Myocyte (in vitro differentiated cells): ENCODE measurements at regions not wholly inside any gene's neighbourhood (a gene's known extent, or its start where the extent isn't known, plus 50 kb on each side); places are given as distances from the start of the nearest gene placed in this dataset.

Experiments used
- DNase-seq: peaks from one replicate; pipeline ENCODE4 v3.0.0-alpha.2; 2012; ENCODE audit warnings: low read depth

DNA sequence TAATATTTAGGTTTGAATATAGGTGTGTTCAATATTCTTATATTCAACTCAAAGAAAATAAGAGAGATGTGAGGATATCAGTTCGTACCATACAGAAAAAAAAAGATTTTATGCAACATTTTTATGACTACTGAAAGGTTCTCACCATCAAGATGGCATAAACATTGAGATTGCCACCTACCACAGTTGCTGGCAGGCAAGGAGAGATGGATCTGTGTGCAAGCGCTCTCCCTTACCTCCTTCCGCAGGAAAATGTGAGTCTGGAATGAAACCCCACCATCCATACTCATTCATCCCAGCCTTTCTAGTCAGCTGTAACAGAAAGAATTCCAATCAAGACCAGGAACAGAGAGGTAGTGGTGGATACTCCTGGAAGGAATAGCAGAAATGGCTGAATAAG, 376.9 kb downstream of the PPP3CA start:
- no peak for DNase-seq

DNA sequence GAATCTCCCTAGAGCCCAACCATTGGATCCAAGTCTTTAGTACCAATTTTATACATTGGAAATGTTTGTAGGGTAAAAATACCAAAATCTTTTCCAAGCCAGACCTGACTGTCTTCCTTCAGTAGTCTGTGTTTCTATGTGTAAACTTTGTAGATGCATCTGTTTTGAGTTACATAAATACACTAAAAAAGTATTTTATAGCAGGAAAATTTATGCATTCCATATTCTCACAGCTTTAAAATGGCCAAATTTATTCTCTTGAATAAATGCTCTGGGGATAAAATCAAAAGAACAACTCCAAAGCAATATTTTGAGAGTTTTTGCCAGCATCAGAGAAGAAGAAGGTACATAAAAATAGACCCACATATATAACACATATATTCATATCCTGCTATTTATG, 377.4 kb downstream of the PPP3CA start:
- no peak for DNase-seq

DNA sequence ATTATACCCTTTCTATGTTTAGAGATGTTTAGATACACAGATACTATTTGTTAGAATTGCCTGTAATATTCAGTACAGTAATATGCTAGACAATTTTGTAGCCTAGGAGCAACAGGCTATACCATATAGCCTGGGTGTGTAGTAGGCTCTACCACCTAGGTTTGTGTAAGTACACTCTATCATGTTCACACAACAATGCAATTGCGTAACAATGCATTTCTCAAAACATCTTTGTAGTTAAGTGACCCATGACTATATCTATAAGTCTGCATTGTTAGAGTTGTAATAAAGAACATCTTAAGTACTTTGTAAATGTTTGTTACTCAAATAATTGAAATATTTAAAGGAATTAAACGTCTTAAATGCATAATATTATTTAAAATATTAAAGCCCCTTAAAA, 379.3 kb downstream of the PPP3CA start:
- no peak for DNase-seq

DNA sequence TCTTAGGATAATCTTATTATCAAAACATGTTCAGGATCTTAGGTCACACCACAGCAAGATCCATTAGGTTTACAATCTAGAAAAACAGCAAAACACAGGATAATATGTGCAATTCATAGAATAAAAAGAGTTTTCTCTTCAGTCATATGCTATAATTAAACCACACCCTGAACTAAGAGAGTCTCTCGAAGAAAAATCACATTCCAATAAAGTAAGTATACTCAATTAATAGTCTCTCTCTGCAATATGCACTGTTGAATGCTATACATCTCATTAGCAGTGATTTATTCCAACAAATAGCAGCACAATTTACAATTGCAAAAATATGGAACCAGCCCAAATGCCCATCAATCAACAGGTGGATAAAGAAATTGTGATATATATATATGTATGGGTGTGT, 383.7 kb downstream of the PPP3CA start:
- DNase-seq = no peak

DNA sequence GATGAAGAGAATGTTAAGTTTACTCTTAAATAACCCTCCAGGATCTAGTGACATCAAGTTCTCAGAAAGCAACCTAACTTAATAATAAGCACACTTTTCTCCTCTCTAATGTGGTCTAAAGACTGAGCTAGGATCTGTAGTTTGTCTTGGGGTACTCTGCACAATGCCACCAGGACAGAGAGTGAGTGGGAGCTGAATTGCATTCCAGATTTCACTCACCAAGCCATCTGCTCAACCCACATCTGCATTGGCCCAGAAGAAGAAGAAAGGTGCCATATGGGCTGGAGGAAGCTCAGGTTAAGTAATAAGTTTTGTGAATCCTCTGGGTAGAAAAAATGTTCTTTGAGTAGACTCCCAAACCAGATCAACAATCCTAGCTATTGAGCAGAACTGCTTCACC, 384.6 kb downstream of the PPP3CA start:
- no peak for DNase-seq

DNA sequence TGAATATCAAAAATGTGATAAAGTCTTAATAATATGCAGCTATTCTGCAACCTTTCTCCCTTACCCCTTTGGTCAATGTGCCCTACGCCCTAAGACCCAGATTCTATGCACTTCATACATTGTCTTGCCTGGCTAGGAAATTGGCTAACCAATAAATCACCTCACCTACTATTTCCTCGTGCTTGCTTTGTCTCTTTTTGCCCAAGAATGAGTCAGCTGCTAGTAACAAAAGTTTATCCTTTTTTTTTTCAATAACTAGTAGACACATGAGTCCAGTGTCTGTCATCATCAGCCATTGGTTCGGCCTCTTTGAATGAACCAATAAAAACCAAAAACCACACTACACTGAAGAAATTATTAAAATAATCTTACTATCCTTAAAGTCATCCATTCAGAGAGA, 387.1 kb downstream of the PPP3CA start:
- no peak for DNase-seq

DNA sequence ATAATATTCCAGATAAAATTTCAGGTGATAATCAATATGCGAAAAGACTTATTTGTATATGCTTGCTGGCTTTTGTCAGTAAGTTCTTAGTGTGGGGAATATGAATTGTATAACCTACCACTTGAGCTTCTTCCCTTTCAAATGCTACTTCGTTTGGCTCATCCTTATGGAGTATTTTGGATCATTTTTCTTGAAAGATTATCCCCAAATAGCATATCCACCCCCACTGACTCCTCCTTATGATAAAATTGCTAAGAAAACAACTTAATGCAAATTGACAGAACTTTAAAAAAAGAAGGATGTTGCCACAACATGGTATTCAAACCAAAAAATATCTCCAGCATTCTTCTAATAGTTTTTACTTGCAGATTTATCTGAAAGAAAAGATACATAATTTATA, 393.3 kb downstream of the PPP3CA start:
- DNase-seq = no peak

DNA sequence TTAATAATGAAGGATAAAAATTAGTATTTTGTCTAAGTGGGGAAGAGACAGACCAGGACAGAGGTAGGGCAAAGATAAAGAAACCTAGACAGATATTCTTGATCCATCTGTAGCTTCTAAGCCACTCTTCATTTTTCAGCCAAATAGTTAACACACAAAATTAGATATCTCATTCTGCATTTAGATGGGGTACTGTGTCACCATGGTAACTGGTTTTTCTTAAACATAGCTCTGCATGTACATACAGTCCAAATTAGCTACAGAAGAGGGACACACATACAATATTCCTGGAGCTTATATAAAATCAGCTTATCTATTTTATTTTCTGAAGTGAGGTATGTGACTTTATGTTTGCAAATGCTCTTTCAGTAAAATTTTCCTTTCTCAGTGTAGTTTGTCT, 393.7 kb downstream of the PPP3CA start:
- no peak for DNase-seq

DNA sequence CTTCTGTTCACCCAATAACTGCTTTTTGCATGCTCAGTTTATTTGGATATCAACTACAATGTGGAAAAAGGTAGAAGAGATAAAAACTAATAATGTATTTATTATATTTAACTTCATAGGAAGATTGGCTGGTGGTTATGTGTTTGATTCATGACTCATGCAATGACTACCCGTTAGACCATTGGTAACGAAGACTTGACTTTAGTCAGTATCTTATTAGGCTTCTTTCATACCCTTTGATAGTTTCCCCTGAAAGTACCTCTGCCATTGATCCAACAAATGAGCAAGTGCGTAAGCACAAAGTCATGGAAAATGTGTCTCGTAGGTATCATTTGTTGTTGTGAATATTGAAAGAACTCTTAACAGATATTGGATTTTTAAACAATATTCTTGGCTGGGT, 394.7 kb downstream of the PPP3CA start:
- DNase-seq = no peak

DNA sequence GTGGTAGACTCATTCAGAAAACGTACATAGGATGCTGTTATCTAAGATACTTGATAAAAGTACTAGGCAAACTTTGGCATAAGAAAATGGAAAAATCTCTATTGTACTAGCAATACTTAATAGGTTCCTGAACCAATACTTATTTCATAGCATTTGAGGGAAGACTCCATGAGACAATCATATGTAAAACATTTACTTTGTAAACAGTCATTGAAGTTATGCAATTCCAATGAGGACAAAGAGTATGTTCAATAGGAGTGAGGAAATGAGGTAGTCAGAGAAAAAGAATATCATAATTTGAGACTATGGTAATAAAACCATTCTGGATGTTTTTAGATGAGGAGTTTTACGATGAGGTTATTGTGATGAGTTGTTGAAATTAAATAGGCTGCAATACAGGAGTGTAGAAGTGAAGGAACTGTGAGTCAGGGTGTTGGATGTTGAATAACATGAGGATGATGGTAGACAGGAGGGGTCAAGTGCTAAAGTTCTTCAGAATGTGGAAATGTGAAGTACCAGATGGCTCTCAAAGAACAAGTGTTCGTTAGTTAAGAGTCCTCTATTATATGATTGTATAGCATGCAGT, 397.9 kb downstream of the PPP3CA start:
- no peak for DNase-seq

DNA sequence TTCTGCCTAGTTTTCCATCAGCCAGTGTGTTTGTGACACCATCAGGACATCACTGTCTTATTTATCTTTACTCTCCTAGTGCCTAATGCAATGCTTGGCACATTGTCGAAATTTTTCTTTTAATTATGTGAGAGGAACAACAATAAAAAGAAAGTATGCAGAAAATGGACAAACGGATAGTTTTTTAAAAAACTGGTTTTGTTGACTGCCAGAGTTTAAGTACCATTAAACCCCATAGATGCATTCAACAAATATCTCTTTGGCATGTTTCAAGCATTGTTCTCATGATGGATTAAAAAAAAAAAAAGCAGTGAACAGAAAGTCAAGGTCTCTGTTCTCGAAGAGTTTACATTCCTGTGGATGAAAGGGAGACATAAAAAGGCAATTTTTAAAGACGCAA, 398.4 kb downstream of the PPP3CA start:
- DNase-seq = no peak

DNA sequence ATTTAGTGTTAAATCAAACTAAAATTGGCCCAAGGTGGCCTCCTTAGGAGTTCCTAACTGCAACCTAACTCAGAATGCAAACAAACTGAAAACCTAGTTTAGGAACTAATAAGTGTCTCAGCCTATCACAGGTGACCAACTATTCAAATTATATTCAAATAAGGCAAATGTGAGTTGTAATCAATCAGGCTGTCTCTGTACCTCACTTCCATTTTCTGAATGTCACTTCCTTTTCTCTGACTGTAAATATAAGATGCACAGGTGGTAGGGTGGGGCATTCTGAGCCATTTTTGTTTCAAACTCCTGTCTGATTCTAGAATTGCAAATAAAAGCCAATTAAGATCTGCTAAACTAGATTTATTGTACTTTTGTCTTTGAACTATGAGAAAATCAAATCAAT, 401.5 kb downstream of the PPP3CA start:
- DNase-seq = no peak

DNA sequence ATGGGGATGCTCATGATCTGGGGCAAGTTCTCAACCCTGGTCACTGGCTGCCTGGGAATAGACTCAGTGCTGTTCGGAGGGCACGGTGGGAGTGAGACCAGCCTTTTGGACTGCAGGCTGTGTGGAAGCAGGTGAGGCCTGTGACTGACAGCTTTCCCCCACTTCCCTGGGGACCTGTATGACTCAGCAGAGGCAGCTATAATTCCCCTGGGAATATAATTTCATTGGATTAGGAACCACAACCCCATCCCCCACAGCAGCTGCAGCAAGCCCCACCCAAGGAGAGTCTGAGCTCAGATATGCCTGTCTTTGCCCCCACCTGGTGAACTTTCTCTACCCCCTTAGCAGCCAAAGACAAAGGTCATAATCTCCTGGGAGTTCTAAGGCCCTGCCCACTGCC, 408.6 kb downstream of the PPP3CA start:
- DNase-seq = no peak

DNA sequence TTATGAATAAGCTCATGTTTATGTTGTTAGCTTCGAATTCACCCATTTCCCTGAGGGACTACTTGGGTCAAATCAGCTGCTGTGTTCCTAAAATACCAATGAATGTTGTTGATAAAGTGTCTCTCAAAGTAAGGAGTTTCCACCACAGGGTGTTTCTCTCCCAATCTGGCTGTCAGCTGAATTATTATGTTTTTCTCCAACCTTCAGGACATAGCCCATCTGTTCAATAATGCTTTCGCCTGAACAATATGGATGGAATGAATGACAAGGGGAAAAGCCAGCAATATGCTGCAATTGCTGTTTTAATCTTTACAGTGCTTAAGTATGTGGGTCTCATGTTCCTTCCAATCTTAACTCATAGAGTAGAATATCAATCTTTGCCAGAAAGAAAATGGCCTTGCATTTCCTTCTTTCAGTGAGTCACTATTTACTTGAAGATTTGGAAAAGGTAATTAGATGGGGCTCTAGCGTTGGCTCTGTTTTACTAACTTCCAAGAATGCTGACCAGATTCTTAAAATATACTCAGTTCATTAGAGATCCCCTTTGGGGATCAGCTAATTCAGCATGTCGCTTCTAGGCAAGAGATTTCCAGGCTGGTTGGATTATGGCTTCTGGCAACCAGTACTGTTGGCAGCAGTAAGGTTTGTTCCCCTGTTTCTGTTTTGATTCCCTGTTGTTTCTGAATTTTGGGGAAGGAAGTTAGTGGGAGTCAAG, 410.5 kb downstream of the PPP3CA start:
- DNase-seq = no peak

DNA sequence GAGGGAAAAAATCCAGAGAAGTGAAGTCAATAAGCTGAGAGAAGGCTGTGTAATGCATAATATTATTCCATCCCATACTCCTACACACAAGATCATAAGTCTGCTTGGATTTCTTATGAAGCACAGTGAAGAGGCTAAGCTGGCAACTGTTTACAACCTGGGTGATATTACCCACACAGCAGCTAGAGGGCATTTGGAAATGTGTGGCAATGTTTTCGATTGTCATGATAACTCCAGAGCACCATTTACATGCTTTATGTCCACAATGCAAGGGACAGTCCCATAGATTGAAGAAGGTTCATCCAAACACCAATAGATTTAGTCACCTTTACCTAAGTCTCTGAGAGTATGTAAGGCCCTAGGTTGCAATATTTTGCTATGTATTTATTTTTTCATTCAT, 412.2 kb downstream of the PPP3CA start:
- peak; percentile 23 for DNase-seq

DNA sequence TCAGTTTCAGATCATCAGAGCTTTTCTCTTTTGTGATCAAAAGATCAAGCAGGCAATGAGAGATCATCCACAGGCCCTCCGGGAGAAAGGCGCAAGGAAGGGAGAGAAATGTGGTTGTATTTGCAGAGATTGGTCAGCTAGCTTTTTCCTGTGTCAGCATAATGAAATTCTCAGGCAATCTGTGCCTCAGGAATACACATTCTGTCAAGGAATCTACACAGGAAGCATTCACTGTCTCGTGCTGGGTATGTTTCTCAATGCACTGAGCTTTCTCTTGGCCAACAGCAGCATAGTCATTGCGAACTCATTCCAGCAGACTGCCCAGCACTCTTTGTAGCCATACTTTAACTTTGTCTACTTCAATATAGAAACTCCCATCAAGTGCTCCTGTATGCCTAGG, 413.7 kb downstream of the PPP3CA start:
- no peak for DNase-seq

DNA sequence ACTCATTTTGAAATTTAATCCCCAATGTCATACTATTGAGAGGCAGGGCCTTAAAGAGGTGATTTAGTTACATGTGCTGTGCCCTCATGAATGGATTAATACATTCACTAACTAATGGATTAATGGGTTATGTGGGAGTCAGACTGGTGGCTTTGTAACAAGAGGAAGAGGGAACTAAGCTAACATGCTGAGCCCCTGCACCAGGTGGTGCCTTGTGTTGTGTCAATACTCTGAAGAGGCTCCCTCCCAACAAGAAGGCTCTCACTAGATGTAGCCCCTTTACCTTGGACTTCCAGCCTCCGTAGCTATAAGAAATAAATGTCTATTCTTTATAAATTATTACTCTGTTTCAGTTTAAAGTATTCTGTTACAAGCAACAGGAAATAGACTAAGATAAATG, 411.9 kb upstream of the EMCN start:
- no peak for DNase-seq

DNA sequence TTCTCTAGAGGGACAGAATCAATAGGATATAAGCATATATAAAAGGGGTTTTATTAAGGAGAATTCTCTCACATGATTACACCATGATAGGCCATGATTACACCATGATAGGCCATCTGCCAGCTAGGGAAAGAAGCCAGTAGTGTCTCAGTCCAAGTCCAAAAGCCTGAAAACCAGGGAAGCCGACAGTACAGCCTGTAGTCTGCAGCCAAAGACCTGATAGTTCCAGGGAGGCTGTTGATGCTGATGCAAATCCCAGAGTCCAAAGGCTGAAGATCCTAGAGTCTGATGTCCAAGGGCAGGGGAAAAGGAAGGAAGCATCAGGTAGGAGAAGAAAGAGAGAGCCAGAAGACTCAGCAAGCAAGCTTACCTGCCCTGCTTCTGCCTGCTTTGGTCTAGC, 411.3 kb upstream of the EMCN start:
- no peak for DNase-seq

DNA sequence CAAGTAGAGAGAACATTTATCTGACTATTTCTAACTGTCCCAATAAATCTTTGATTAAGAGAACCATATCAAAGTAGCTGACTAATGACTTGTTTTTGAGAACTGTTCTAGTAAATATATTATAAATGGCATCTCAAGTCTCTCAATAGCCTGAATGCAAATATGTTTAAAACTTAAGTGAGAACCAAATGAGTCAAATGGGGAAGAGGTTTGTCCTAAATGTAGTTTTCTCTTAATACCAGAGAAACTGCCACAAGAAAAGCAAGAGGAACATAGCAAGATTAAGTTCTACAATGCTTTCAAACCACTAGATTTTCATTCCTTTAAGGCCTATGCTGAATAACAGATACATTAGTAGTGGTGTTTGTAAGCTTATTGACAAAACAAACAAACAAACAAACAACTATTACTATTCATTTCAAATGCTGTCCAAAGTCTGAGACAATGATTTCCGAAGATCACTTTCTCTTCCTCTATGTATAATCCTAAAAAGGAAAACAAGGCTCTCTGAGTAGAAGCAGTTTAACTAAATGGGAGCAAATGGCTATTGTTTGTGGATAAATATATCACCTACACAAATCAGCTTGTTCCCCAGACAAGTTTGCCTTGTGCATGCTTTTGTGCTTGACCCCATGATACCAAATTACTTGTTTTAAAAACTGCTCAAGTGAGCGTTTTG, 408.4 kb upstream of the EMCN start:
- no peak for DNase-seq

DNA sequence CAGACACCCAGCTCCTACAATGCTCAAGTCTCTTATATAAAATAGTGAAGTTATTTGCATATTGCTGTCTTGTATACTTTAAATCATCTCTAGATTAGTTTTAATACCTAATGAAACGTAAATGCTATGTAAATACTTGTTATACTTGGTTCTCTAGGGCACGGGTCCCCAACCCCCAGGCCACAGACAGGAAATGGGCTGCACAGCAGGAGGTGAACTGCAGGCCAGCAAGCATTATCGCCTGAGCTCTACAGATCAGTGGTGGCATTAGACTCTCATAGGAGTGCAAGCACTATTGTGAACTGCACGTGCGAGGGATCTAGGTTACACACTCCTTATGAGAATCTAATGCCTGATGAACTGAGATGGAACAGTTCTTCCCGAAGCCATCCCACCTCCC, 395.9 kb upstream of the EMCN start:
- no peak for DNase-seq

DNA sequence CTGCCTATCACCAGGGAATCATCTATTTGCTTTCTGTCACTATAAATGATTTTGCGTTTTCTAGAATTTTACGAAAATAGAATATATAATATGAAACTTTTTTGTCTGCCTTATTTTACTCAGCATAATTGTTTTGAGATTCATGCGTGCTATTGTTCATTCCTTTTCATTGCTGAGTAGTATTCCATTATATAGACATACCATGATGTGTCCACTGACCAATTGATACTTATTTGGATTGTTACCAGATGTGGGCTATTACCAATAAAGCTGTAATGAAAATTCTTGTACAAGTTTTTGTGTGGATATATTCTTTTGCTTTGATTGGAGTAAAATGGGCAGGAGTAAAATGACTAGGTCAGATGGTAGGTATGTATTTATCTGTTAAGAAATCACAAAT, 390.7 kb upstream of the EMCN start:
- no peak for DNase-seq

DNA sequence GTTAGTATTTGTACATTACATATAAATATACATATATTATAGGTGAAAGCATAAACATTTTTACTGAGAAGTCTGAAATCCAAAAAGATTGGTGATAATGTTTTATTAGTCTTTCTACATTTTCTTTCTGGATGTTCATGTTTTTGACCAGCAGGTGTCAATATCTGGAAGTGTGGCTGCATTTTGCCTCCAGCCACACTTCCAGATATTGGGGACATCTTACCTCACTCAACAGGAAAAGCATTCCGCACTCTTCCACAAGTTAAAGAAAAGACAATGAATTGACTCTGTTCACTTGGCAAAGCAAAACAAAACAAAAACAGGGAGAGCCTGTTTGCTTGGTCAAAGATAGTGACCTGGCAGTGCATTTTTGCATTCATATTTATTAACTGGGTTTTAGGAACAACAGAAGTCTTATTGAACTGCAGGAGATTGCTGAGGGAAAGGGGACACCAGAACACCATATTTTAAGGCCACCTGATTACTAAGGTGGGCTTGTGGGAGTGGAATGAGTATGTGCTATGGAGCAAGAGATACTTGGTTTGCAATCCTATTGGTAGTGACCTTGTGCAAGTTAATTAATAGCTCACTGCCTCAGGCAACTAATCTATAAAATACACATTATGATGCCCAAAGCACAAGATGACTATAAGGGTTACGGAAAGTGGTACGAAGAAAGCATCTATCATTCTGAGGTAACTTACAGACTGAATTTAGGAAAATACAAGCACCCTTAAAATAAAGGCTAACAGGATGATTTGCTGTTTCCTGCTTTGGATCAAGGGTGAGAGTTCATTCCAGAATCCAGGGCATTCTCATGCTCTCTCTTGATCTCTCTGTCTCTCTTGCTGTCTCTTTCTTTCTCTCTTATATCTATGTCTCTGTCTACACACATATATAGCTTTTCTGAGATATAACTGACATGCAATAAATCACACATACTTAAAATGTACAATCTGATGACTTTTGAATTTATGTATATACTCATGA, 389.9 kb upstream of the EMCN start:
- DNase-seq = peak; percentile 38
